ENCODE measurements at regions not wholly inside any gene's neighbourhood (a gene's known extent, or its start where the extent isn't known, plus 50 kb on each side); places are given as distances from the start of the nearest gene placed in this dataset.
A peak's percentile ranks its signal among the peaks of the same experiment; 100 is the strongest.

GRCh38 chr16:85309656-85310587 is 197.7 kb upstream of the CIBAR2 start:
- no peak for DNase-seq (ENCODE audit: low read depth)

- DNase-seq (ENCODE audit: low read depth): no peak
These were observed 198.8 kb upstream of the CIBAR2 start for GRCh38 chr16:85310868-85311585.

- no peak for DNase-seq (ENCODE audit: low read depth)
These were observed 199.5 kb upstream of the CIBAR2 start for GRCh38 chr16:85311741-85312140.

- no peak for DNase-seq (ENCODE audit: low read depth)
These were observed 199.9 kb upstream of the CIBAR2 start for GRCh38 chr16:85312174-85312573.

GRCh38 chr16:85312642-85313525 is 200.6 kb upstream of the CIBAR2 start:
- DNase-seq (ENCODE audit: low read depth): no peak

- no peak for DNase-seq (ENCODE audit: low read depth)
These were observed 201.4 kb upstream of the CIBAR2 start for GRCh38 chr16:85313526-85314301.

- DNase-seq (ENCODE audit: low read depth): no peak
These were observed 202.3 kb upstream of the CIBAR2 start for GRCh38 chr16:85314512-85314971.

- no peak for DNase-seq (ENCODE audit: low read depth)
These were observed 203.6 kb upstream of the CIBAR2 start for GRCh38 chr16:85315866-85316265.

GRCh38 chr16:85316321-85316919 is 204.1 kb upstream of the CIBAR2 start:
- DNase-seq (ENCODE audit: low read depth): no peak

- no peak for DNase-seq (ENCODE audit: low read depth)
These were observed 204.7 kb upstream of the CIBAR2 start for GRCh38 chr16:85316944-85317343.

- DNase-seq (ENCODE audit: low read depth): no peak
These were observed 205.4 kb upstream of the CIBAR2 start for GRCh38 chr16:85317704-85318103.

GRCh38 chr16:85319208-85319983 is 207.1 kb upstream of the CIBAR2 start:
- DNase-seq (ENCODE audit: low read depth): no peak

GRCh38 chr16:85319984-85320440 is 207.7 kb upstream of the CIBAR2 start:
- DNase-seq (ENCODE audit: low read depth): no peak

GRCh38 chr16:85320677-85321385 is 208.6 kb upstream of the CIBAR2 start:
- no peak for DNase-seq (ENCODE audit: low read depth)

- DNase-seq (ENCODE audit: low read depth): peak; percentile 84
These were observed 209.4 kb upstream of the CIBAR2 start for GRCh38 chr16:85321509-85322271.

GRCh38 chr16:85323230-85323960 is 211.1 kb upstream of the CIBAR2 start:
- DNase-seq (ENCODE audit: low read depth): no peak

GRCh38 chr16:85323961-85324253 is 211.6 kb upstream of the CIBAR2 start:
- DNase-seq (ENCODE audit: low read depth): no peak

- no peak for DNase-seq (ENCODE audit: low read depth)
These were observed 212.2 kb upstream of the CIBAR2 start for GRCh38 chr16:85324488-85324887.
